Left renal cortex interstitium (tissue), 4 donors: ENCODE measurements at regions not wholly inside any gene's neighbourhood (a gene's known extent, or its start where the extent isn't known, plus 50 kb on each side); places are given as distances from the start of the nearest gene placed in this dataset.
A peak's percentile ranks its signal among the peaks of the same experiment; 100 is the strongest.
"Not testable (repeated sequence)": the region's sequence is repeated elsewhere in the genome, so short reads cannot be mapped to it uniquely, and the experiment has no call there.

Experiments used
- DNase-seq, 4 donors: peaks; one replicate each; pipeline ENCODE4 v3.0.0-alpha.2; 2013; ENCODE audit warnings: low read depth in 4 of 4, low spot score in 2 of 4, missing footprints in 1 of 4

GRCh38 chr15:92751528-92751927, 96.0 kb upstream of the FAM174B start:
- DNase-seq, result no peak

GRCh38 chr15:92753591-92753990, 98.0 kb upstream of the FAM174B start:
- DNase-seq, result no peak

GRCh38 chr15:92763459-92763858, 107.9 kb upstream of the FAM174B start:
- DNase-seq, result no peak

GRCh38 chr15:92768131-92768530, 112.6 kb upstream of the FAM174B start:
- not testable (repeated sequence) for DNase-seq

- DNase-seq, result no peak
Observed at GRCh38 chr15:92770641-92771040, 115.1 kb upstream of the FAM174B start.

GRCh38 chr15:92772061-92772460, 116.5 kb upstream of the FAM174B start:
- DNase-seq, result no peak

GRCh38 chr15:92772626-92773244, 117.2 kb upstream of the FAM174B start:
- no peak for DNase-seq

- DNase-seq, result no peak
Observed at GRCh38 chr15:92773340-92773739, 117.8 kb upstream of the FAM174B start.

- no peak for DNase-seq
Observed at GRCh38 chr15:92779874-92780273, 120.2 kb upstream of the CHD2 start.

GRCh38 chr15:92780843-92781242, 119.3 kb upstream of the CHD2 start:
- DNase-seq, result no peak

- no peak for DNase-seq
Observed at GRCh38 chr15:92781925-92782453, 118.1 kb upstream of the CHD2 start.

GRCh38 chr15:92787116-92787515, 113.0 kb upstream of the CHD2 start:
- DNase-seq, result no peak

GRCh38 chr15:92788196-92788595, 111.9 kb upstream of the CHD2 start:
- no peak for DNase-seq

- not testable (repeated sequence) for DNase-seq
Observed at GRCh38 chr15:92788793-92789192, 111.3 kb upstream of the CHD2 start.

- no peak for DNase-seq
Observed at GRCh38 chr15:92796161-92796611, 103.9 kb upstream of the CHD2 start.

GRCh38 chr15:92797168-92798052, 102.7 kb upstream of the CHD2 start:
- peak in 1 of 4 donors; percentile 76 for DNase-seq

- DNase-seq, result no peak
Observed at GRCh38 chr15:92800013-92800412, 100.1 kb upstream of the CHD2 start.

- not testable (repeated sequence) for DNase-seq
Observed at GRCh38 chr15:92800416-92801055, 99.6 kb upstream of the CHD2 start.

- DNase-seq, result not testable (repeated sequence)
Observed at GRCh38 chr15:92801056-92801773, 98.9 kb upstream of the CHD2 start.

- DNase-seq, result no peak
Observed at GRCh38 chr15:92801774-92802464, 98.2 kb upstream of the CHD2 start.
